Spinal cord (tissue), 9 donors: ENCODE measurements at regions not wholly inside any gene's neighbourhood (a gene's known extent, or its start where the extent isn't known, plus 50 kb on each side); places are given as distances from the start of the nearest gene placed in this dataset.

Source experiments
- DNase-seq, 6 donors: peaks; one replicate each; pipeline versions ENCODE4 v3.0.0 to v3.0.0-alpha.2; 2013 to 2015; ENCODE audit warnings: low spot score in 6 of 6, low read depth in 4 of 6
- H3K27ac ChIP-seq: one replicate; pipeline ENCODE4 v1.5.1; 2013; ENCODE audit warnings: low read depth, low read length, control low read depth
- H3K27me3 ChIP-seq: one replicate; pipeline ENCODE4 v1.6.1; 2013; ENCODE audit warnings: low read length; ENCODE audit not compliant: control insufficient read depth, insufficient read depth
- H3K36me3 ChIP-seq: one replicate; pipeline ENCODE4 v1.6.1; 2013; ENCODE audit warnings: low read length; ENCODE audit not compliant: control insufficient read depth, insufficient read depth
- H3K4me1 ChIP-seq: one replicate; pipeline ENCODE4 v1.6.1; 2013; ENCODE audit warnings: low read length; ENCODE audit not compliant: control insufficient read depth, insufficient read depth
- H3K4me3 ChIP-seq: one replicate; pipeline ENCODE4 v1.5.1; 2013; ENCODE audit warnings: low read depth, low read length, control low read depth
- H3K9me3 ChIP-seq: one replicate; pipeline ENCODE4 v1.6.1; 2013; ENCODE audit warnings: low read length; ENCODE audit not compliant: control insufficient read depth, insufficient read depth
- WGBS: methylation state at CpG from one replicate; pipeline ENCODE4 v1.1.5; 2013; ENCODE audit warnings: missing lambda C conversion rate; ENCODE audit not compliant: insufficient coverage; 5-methylcytosine and 5-hydroxymethylcytosine counted together
- donor health status: healthy.

DNA sequence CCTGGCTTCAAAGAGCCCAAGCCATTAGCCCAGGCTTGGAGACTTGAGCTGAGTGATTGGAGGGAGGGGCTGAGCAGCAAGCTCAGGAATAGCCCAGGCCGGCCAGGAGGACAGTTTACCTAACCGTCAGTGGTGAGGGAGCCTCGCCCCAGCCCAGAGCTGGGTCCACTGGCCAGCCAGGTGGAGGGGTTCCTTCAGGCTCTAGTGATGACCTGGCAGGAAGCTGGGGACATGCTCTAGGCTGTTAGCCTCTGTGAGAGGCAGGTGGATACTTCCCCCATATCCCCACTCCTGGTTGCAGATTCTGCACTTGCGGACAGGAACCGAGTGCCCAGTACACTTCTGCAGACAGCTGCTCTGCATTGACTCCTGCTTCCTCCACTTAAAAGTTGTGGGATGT is 61.2 kb upstream of the ANTXRL start:
- no peaks in the 10 kb centered on the region for H3K9me3 ChIP-seq
- no peaks in the 10 kb centered on the region for H3K27me3 ChIP-seq
- peaks cover 12% of the 10 kb centered on the region for H3K4me1 ChIP-seq
- H3K27ac ChIP-seq: no peak overlapping the region
- WGBS: 83% methylated on average over 3 of the region's 5 CpGs
- no peak for DNase-seq
- no peak overlapping the region for H3K4me3 ChIP-seq
- H3K36me3 ChIP-seq: no peaks in the 10 kb centered on the region

DNA sequence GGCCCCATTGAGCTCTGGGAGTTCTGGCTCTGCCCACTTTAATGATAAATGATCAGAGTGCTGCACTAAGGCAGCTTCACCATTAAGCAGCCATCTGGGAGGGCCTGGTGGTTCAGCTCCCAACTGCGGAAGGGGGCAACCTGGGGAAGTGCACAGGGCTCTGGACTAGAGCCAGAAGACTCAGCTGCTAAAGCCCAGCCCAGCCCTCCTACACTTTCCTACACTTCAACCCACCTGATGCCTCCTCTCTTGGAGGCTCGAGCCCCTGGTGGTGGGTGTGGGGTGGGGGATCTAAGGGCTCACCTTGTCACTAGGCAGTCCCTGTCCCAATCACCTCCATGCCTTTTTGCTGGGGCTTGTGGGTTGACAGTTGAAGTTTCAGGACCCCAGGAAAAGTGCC is 60.6 kb upstream of the ANTXRL start:
- no peaks in the 10 kb centered on the region for H3K9me3 ChIP-seq
- H3K4me1 ChIP-seq: peaks cover 12% of the 10 kb centered on the region
- no peaks in the 10 kb centered on the region for H3K36me3 ChIP-seq
- no peak overlapping the region for H3K4me3 ChIP-seq
- WGBS: 82% methylated on average over 1 of the region's 2 CpGs
- H3K27ac ChIP-seq: no peak overlapping the region
- no peak for DNase-seq
- no peaks in the 10 kb centered on the region for H3K27me3 ChIP-seq

DNA sequence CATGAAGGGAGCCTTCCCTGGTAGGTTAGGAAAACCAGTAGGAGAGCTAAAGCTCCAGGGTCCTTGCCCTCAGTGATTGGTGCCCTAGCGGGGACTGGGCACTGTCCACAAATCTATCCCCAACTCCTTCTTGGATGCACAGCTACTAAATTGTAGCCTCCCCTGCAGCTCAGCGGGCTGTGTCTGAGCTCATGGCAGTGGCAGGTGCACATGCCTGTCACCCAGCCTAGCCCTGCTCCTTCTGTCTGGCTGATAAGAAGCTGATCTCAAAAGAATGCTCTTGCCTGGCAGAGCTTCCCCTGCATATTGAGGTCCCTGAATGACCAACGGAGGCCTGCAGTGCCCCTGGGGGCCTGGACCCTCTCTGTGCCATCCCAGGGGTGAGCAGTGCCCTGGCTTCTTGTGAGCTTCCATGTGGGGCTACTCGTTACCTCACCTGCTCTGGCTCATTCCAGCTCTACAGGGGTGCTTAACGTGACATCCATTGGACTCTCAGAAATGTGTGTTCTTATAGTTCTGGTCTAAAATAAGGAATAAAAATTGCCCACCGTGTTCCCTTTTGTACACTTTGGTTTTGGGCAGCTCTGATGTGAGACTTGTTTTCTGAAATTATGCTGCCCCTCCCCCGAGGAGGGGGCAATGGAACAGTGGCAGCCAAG is 59.8 kb upstream of the ANTXRL start:
- Histone ChIP-seq H3K9me3 (no peaks in the 10 kb centered on the region), H3K4me1 (peaks cover 12% of the 10 kb centered on the region), H3K27me3 (no peaks in the 10 kb centered on the region), H3K36me3 (no peaks in the 10 kb centered on the region), H3K4me3 (no peak overlapping the region), H3K27ac (no peak overlapping the region)
- WGBS: 86% methylated on average over 6 of the region's 7 CpGs
- no peak for DNase-seq

DNA sequence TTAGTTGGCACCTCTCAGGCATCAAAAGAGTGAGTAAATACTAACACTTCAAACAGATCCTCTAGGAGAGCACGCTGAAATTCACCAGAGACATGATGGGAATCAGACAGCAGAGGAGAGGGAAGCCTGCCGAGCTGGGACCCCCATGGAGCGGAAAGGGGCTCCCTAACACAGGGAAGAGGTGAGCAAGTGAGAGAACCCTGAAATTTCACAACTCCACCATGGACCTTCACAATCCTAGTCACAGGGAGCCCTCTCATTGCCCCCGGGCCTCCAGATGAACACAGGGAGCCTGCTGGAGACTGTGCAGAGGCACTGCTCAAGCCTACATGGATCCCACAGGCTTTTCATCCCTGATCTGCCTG is 59.2 kb upstream of the ANTXRL start:
- no peak for DNase-seq
- no peaks in the 10 kb centered on the region for H3K36me3 ChIP-seq
- no peak overlapping the region for H3K4me3 ChIP-seq
- WGBS: 80% methylated on average over 4 of the region's 4 CpGs
- no peak overlapping the region for H3K27ac ChIP-seq
- peaks cover 12% of the 10 kb centered on the region for H3K4me1 ChIP-seq
- H3K9me3 ChIP-seq: no peaks in the 10 kb centered on the region
- no peaks in the 10 kb centered on the region for H3K27me3 ChIP-seq

DNA sequence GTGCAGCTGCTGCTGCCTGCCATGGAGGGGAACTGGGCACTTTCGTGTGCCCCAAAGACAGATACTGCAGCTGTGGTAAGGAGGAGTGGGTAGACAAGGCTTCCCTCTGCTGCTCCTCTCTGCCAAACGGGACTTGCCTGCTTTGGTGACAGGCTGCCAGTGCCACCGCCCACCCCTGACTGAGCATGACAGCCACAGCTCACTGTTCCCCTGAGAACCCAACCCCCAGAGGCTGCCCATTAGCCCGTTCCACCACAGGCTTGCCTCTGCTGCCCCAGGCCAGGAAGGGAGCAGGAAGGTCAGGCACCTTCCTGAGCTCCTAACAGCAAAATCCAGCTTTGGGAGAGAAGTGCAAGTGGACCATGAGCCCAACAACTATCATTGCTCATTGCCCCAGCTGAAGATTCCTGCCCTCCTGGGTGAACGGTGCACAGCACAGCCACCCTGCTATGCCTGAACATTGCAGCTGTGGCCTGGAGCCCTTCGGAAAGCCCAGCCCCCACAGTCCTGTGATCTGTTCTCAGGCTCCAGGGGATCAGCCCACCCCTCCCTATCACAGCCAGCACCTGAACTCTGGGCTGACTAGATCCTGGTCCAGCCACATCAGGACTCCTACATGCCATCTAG is 58.7 kb upstream of the ANTXRL start:
- H3K36me3 ChIP-seq: no peaks in the 10 kb centered on the region
- H3K27ac ChIP-seq: no peak overlapping the region
- DNase-seq: no peak
- H3K4me1 ChIP-seq: peaks cover 12% of the 10 kb centered on the region
- H3K27me3 ChIP-seq: no peaks in the 10 kb centered on the region
- H3K9me3 ChIP-seq: no peaks in the 10 kb centered on the region
- H3K4me3 ChIP-seq: no peak overlapping the region
- 38% methylated on average over 3 of the region's 6 CpGs for WGBS

DNA sequence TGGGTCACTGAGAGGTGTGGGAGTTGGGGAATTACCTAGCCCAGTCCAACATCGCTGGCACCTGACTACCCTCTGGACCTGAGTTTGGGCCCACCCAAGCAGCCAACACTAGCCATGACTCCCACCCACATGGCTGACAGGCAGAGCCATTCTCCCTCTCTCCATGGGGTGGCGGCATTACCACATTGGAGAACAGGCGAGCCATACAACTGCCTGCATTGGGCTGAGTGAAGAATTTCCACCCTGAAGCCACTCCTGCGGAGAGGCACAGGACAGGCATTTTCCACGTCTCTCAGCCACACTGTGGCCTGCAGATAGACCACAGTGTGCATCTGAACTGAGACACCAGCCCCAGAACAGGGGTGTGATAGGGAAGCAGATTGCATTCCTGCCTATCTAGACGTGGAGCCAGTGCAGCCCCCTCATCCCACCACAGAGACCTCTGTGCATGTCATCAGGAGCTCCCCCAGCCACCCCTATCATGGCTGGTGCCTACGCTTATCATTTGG is 58.2 kb upstream of the ANTXRL start:
- Histone ChIP-seq H3K27ac (no peak overlapping the region), H3K9me3 (no peaks in the 10 kb centered on the region), H3K36me3 (no peaks in the 10 kb centered on the region), H3K4me3 (no peak overlapping the region), H3K27me3 (no peaks in the 10 kb centered on the region), H3K4me1 (peaks cover 12% of the 10 kb centered on the region)
- peak; percentile 33 to 92 (median 60) for DNase-seq
- WGBS: 4% methylated on average over 4 of the region's 7 CpGs

DNA sequence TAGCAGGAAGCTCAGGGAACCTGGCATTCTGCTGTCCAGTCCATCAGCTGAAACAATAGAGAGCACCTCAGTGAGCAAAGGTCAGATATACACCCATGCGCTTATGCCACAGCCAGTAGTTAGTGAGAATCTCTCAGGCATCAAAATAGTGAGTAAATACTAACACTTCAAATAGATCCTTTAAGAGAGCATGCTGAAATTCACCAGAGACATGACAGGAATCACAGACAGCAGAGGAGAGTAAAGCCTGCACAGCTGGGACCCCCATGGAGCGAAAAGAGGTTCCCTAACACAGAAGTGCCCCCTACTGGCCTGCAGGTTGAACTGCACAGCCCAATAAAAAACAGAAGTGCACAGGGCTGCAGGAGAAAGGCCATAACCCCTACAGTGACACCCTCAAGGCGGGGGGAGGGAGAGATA is 57.6 kb upstream of the ANTXRL start:
- H3K9me3 ChIP-seq: no peaks in the 10 kb centered on the region
- no peaks in the 10 kb centered on the region for H3K27me3 ChIP-seq
- DNase-seq: peak in 2 of 6 donors; percentile 14 to 65
- no peak overlapping the region for H3K27ac ChIP-seq
- 30% methylated on average over 1 of the region's 3 CpGs for WGBS
- H3K4me1 ChIP-seq: peaks cover 16% of the 10 kb centered on the region
- H3K36me3 ChIP-seq: no peaks in the 10 kb centered on the region
- H3K4me3 ChIP-seq: no peak overlapping the region

DNA sequence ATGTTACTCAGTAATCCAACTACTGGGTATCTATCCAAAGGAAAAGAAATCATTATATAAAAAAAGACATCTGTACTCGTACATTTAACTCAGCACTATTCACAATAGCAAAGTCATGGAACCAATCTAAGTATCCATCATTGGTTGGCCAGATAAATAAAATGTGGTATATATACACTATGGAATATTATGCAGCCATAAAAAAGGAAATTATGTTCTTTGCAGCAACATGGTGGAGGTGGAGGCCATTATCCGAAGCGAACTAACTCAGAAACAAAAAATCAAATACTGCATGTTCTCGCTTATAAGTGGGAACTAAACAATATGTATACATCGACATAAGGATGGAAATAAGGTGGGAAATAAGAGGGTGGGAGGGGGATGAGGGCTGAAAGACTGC is 56.2 kb upstream of the ANTXRL start:
- no peak for DNase-seq
- Histone ChIP-seq H3K27ac (no peak overlapping the region), H3K27me3 (no peaks in the 10 kb centered on the region), H3K4me1 (peaks cover 21% of the 10 kb centered on the region), H3K36me3 (no peaks in the 10 kb centered on the region), H3K4me3 (no peak overlapping the region), H3K9me3 (no peaks in the 10 kb centered on the region)
- WGBS: 94% methylated on average over 2 of the region's 5 CpGs

DNA sequence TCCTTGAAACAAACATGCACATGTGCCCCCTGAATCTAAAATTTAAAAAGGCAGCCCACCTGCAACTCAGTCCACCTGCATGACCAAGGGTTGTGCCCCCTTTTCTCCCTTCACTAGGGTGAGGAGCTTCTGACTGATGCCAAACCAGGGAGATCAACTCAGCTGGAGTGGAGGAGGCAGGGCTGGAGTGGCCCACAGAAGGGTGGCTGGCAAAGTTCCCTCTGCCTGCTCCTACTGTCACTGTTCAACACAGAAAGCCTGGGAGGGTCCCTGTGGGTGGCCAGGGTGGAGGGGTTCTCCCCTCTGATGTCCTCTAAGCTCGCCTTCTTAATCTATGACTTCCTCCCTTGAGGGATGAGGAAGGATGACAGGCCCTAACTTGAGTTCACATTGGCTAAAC is 55.7 kb upstream of the ANTXRL start:
- no peak overlapping the region for H3K27ac ChIP-seq
- DNase-seq: no peak
- WGBS: no CpG with 5 or more reads among the region's 1 CpG

DNA sequence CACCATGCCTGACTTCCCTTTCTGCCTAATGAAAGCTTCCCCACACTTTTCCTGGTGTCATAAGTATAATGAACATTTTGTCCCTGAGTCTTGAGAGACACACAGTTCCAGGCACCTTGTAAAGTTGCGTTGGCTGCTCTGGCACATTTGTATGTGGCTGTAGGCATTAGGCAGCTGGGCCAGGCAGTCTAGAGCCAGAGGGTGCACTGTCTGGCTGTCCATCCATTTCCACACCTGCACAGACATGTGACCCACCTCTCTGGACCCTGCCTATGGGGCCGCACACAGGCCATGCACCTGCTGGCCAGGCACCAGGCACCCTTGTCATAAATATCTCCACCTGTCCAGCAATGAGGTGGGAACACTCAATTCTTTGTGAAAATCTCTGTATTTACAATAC is 54.7 kb upstream of the ANTXRL start:
- Histone ChIP-seq H3K36me3 (no peaks in the 10 kb centered on the region), H3K4me3 (no peak overlapping the region), H3K27me3 (no peaks in the 10 kb centered on the region), H3K4me1 (peaks cover 21% of the 10 kb centered on the region), H3K27ac (no peak overlapping the region), H3K9me3 (no peaks in the 10 kb centered on the region)
- 88% methylated on average over 1 of the region's 2 CpGs for WGBS
- no peak for DNase-seq

More for the DNA sequence above, 55.7 kb upstream of the ANTXRL start:
- H3K27me3 ChIP-seq: no peaks in the 10 kb centered on the region
- peaks cover 21% of the 10 kb centered on the region for H3K4me1 ChIP-seq
- H3K4me3 ChIP-seq: no peak overlapping the region
- H3K36me3 ChIP-seq: no peaks in the 10 kb centered on the region
- H3K9me3 ChIP-seq: no peaks in the 10 kb centered on the region
